GM19239 (cell line): ENCODE measurements at regions not wholly inside any gene's neighbourhood (a gene's known extent, or its start where the extent isn't known, plus 50 kb on each side); places are given as distances from the start of the nearest gene placed in this dataset.
A peak's percentile ranks its signal among the peaks of the same experiment; 100 is the strongest.

Experiments used
- DNase-seq: peaks from one replicate; pipeline ENCODE4 v3.0.0; 2011; ENCODE audit warnings: low spot score; ENCODE audit not compliant: insufficient read length
- FAIRE-seq: peaks from 2 replicates; lab custom pipeline; 2011; peaks lifted over from hg19 to GRCh38; lab: Jason Lieb, UNC

DNA sequence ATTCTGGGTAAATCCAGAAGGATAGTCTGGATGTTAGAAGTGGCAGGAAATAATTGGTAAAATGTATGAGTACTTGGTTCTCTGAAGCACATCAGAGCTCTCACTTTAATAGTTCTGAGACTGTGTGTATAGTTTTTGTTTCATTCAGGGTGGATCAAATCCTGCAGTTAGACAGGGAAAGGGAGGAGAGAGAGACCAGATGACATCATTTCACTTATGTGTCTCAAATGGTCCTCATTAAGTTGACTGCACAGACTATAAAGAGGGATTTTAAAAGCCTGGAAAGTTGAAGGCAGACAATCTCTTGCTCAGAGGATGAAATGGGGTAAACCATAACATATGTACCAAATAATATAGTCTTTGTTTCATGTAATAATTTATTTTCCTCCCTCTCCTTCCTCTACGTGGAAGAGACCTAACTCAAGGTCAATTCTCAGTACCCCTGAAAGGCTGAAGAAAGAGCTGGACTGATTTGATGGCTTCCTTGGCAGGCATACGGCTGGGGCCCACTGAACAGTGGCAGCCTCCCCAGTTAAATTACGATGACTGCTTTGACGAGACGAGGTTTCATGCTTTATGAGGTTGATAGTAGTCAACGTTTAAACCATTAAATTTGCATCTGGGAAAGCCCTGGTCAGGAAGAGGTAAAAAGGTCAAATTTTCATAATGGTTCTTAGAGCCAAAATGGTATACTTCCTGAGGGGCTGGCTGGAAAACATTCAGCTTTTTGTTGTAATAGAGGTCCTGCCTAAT lies 395.1 kb upstream of the RPS23 start:
- no peak for FAIRE-seq
- no peak for DNase-seq

DNA sequence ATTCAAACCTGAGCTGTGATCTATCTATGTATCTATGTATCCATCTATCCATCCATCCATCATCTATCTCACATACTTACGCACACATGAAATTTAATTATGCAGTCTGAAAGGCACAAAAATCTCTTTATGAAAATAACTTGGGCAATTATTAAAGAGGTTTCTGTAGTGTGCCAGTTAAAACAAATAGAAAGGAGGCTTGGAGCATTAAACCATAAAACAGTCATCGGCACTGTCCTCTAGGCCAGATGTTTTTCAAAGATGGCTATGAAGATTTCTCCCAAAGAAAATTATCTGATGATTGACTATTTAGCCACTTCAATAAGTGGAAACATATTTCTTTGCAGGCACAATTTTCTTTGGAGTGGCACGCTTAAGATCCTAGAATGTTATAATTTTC lies 392.5 kb upstream of the RPS23 start:
- FAIRE-seq: no peak
- DNase-seq: no peak

DNA sequence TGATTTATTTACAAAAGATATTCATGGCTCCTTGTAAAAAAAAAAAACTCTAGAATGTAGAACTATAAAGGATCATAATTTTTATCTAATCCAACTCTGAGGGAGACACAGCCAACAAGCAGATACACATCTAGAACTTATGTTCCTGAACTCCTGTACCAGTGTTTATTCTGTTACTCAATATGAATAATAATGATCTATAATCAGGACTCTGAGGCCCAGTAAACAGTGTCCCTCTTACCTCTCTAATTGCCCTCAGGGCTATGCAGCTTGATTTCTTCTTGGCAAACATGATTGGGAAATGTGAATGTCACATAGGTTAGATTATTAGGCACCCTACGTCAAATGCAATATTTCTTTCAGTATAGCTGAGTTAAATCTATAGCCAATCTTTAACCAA lies 391.6 kb upstream of the RPS23 start:
- FAIRE-seq: no peak
- no peak for DNase-seq

DNA sequence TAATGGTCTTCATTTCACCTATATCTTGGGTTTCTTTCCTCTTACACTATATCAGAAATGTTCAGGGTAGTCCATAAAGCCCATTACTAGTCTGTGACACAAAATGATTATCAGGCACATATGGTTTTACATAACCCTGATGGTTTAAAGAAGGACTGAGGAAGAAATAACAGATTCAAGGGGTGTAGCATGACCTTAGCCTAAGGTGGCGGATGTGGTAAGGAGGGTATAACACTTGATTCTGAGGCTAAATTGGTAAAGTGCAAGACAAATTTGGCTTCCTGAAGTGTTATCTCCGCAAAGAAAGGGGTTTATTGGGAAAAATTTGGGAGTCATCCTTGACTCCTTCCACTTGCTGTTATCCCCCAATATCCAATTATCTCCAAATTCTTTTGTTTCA lies 388.2 kb upstream of the RPS23 start:
- FAIRE-seq (no peak), DNase-seq (no peak)

DNA sequence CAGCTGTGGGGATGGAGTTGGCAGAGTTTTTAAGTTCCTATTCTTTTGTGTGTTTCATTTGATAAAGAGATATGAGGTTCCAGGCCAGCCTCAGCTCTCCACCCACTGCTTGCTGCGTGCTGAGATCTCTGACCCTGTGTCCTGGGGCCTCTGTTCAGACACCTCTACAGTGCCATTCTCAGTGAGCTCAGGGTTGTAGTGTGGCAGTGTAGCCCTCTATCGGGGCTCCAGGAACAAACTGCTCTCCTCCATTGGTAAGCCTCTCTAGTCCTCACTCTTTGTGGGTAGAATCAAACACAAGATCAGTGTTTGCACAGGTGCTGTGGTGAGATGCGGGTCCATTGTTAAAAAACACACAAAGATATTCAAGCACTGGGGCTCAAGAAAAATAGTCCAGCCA lies 386.6 kb upstream of the RPS23 start:
- no peak for FAIRE-seq
- DNase-seq: no peak

DNA sequence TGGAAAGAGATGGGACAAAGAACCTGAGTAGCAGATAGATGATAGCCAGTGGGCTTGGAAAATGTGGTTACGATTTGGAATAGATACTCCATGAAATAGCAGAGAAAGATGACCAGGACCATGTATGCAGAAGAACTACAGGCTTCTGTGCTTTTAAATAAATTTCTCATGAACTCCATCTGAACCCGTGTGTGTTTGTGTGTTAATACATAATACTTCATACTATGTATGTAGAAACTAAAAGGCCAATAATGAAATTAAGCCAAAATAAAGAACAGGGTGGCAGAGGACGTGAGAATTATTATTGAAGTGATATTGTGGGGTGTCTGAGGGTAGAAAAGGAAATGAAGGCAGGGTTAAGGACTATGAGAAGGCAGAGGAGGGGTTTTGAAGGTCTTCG lies 385.1 kb upstream of the RPS23 start:
- FAIRE-seq (no peak), DNase-seq (no peak)

DNA sequence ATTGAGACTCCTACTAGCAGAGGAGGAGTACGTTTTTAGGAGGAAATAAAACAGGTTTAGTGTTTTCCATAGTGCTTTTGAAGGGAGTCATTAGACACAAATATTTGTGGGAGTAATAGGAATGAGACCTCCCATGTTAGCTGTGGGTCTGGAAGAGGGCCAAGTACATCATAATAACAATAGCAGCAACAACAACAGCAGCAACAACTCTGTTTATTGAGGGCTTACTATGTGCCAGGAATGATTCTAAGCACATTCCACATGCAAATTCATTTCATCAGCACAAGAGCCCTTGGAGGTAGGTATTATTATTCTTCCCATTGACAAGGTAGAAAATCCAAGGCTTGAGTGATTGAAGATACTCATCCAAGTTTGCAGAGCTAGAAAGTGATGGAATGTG lies 384.2 kb upstream of the RPS23 start:
- no peak for FAIRE-seq
- no peak for DNase-seq

DNA sequence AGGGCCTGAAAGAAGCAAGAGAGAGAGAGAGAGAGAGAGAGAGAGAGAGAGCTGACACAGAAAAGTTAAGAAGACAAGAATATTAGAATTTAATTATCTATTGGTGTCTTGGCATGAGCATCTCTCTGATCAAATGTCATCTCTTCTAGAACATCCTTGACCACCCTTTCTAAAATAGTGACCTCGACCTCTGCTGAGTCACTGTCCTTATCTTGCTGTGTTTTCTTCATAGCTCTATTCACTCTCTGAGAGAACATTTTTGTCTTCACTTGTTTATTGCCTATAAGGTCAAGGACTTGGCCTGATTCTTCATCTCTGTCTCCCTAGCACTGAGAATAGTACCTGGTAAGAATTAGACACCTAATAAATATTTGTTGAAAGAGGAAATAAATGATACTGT lies 383.8 kb upstream of the RPS23 start:
- FAIRE-seq (no peak), DNase-seq (no peak)

DNA sequence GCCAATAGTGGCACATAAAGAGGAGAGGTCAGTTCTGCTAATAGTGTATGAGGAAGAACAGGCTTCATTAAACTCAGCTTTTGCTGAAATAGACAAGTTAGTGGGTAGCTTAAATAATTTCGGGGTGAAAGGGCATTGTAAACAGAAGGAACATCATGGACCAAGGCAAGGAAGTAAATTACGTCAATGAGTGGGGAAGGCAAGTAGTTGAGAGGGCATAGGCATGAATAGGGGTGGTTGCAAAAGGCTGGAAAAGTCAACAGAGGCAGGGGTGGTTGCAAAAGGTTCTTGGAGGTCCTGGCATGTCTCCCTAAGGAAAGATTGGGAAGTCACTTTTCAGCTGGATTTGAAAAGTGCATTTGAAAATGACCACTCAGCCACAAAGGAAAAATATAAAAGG lies 383.3 kb upstream of the RPS23 start:
- FAIRE-seq (no peak), DNase-seq (no peak)

DNA sequence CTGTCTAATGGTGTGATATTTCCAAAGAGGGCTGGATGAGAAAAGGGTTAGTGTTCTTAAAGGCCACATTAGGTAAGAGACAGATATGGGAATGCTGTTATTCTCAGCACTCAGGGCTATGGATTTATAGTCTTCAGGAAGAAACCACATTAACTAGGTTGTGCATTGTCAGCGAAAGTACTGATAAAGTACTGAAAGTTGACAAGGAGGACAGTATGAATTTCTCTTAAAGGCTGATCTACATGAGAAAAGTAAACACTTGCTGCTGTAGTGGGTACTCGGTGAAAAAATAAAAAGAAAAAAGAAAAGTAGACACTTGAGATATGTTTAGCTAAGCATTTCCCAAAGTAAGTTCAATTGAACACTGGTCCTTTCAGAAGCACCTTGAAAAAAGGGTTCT lies 381.0 kb upstream of the RPS23 start:
- DNase-seq (no peak), FAIRE-seq (no peak)

DNA sequence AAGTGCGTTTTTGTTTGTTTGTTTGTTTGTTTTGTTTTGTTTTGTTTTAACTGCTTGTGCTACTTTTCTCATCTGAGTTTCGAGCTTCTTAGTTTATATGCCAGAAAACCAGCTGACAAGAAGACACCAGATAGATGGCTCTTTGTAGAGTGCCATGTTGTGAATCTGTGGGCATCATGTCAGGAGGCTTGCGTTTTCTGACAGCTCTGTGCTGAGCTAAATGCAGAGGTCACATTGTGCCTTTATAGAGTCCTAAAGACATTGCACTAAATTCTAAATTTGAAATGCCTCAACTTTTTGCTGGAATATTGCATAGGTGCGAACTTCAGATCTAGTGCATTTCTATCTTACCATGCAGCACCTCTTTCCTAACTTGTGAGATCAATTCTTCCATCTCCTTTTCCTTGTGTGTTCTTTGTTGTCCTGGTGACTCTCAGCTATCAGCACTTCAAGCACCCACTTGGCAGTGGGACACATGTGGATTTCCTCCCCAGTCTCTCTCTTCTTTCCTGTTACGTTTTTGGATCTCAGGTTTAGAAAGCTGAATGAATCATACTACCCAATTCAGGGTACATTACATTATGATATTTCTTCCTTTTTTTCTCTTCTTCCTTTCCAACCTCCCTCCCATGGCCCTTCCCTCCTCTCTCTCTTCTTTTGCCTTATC lies 379.0 kb upstream of the RPS23 start:
- no peak for DNase-seq
- no peak for FAIRE-seq

DNA sequence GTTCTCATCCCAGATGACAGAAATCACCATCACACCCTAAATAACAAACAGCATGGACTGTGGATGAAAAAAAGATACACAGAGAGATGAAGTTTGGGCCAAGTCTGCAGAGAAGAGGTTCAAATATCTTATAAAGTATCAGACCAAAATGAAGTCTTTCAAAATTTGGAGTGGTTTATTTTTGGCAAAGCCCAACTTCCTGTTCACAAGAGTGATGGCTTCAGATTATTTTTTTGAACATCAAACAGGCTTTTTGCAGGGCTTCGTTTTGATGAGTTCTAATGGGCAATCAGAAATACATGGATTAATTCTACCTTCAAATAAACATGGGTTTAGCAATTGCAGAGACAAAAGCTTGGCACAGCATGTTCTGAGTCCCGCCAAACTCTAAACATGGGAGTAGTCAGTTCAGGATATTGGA lies 378.2 kb upstream of the RPS23 start:
- FAIRE-seq: no peak

DNA sequence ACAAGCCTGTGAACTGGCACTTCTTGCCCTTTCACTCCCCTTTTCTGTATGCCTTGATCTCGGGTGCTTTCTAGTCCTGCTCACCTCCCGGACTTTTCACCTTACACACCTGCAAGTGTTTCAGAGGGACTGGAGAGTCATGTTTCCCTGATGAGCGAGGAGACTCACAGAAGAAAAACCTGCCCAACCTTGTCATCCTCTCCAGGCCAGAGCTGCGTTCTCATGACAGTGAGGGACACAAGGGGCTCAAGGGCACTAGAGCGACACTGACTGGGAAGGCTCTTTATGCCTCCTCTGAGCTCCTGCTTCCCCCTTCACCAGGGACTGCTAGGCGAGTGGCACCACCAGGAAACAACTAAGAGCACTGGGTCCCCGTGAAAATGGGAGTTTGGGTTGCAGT lies 376.9 kb upstream of the RPS23 start:
- no peak for FAIRE-seq
- DNase-seq: no peak

More for the DNA sequence above, 378.2 kb upstream of the RPS23 start:
- DNase-seq: no peak

DNA sequence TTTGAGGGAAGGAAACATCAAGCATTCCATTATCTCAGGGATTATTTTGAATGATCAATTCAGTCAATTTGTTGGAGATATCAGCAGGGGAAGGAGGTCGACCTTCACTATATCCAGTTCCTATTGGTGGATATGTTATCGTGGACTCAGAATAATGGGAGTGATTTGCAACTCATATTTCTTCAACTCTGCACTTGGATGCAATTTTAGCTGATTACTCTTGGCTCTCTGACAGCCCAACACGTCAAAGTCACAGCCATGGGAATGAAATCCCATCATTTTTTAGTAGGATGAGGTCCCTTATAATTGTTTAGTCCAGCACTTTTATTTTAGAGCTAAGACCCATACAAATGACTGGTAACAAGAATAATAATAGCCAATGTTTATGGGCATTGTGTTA lies 371.8 kb upstream of the RPS23 start:
- DNase-seq: no peak
- no peak for FAIRE-seq

DNA sequence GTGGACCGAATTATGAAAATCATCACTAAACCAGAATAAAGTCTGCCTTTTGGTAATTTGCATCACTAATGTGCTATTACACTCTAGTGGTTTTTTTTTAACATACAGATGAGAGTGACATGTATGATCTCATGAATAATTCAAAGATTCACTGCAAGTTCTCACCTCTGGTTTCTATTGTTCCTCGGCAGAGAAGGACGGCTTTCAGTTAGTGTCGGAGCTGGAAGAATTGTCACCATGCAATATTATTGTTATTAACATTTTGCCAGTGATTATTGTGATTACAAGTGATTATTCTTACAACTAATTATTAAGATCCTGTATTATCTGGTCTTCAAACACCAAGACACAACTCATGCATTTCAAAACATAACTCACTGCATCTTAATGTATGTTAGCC lies 366.6 kb upstream of the RPS23 start:
- DNase-seq (no peak), FAIRE-seq (no peak)

DNA sequence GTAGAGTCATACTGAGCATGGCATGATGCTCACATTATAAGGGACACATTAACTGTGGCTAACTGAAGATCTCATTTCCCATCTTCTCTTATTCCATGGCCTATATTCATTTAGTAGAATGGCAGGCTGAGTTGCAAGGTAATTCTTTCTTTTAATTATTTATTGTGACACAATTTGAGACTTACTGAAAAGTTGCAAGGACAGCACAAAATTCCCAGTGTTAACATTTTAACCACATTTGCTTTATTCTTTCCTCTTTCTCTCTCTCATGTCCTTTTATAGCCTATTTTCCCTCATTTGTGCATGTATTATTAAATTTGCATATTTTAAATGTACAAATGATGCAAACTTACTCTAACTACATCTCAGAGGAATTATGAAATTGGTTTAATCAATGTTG lies 366.1 kb upstream of the RPS23 start:
- FAIRE-seq: no peak
- DNase-seq: no peak

DNA sequence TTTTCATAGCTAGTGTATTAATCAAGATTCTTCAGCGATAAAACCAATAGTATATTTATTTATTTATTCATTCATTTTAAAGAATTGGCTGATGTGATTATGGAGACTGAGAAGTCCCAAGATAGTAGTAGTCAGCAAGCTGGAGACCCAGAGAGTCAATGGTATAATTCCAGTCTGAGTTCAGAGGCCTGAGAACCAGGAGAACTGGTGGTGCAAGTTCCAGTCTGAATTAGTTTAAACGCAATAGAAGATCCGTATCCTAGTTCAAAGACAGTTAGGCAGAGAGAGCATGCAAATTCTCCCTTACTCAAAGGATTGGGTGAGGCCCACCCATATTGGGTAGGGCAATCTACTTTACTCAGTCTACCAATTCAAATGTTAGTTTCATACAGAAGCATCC lies 364.2 kb upstream of the RPS23 start:
- DNase-seq (no peak), FAIRE-seq (no peak)

DNA sequence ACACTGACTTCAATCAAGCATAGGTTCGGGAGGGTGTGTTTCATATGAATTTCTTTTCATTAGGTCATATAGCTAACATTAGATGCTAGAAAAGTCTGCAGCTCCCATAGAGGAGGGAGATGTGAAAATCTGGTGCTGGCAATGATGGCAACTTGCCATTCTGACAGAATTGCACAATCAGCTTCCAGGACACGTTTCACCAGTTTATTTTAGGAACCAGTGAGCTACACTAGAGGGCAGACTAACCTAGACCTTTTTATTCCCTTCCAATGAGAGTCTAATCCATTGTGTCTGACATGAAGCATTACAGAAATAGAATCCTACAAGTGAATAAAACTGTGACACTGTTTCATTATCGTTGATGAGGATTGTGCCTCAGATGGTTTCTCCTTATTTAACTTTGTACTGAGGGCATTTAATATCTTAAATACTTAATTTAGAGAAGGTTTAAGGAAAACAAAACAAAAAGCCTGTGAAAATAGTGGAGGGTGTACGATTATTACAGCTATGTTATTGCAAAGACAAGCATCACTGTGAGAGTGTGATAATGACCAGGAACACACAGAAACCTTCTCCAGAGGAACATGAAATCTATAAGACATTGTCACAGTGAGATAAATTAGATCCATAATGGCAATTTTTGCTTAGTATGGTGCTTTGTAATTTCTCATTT lies 363.3 kb upstream of the RPS23 start:
- FAIRE-seq (peak; percentile 57), DNase-seq (peak; percentile 16)

DNA sequence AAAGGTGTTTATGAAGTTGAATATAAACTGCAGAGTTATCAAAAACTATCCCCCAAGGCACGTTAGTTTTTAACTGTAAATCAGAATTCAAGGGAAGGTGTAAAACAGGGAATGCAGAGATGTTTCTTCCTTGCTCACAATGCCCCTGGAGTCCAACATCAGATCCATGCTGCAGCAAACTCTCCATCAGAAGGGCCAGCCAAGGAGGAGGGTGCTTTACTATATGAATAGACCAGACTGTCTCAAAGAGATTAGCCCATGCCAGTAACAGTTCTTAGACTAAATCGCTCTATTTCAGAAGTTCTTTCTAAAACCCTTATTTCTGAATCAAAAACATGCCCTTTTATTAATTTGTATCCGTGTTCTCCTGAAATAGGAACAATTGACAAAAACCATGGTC lies 362.8 kb upstream of the RPS23 start:
- FAIRE-seq: no peak
- DNase-seq: no peak

DNA sequence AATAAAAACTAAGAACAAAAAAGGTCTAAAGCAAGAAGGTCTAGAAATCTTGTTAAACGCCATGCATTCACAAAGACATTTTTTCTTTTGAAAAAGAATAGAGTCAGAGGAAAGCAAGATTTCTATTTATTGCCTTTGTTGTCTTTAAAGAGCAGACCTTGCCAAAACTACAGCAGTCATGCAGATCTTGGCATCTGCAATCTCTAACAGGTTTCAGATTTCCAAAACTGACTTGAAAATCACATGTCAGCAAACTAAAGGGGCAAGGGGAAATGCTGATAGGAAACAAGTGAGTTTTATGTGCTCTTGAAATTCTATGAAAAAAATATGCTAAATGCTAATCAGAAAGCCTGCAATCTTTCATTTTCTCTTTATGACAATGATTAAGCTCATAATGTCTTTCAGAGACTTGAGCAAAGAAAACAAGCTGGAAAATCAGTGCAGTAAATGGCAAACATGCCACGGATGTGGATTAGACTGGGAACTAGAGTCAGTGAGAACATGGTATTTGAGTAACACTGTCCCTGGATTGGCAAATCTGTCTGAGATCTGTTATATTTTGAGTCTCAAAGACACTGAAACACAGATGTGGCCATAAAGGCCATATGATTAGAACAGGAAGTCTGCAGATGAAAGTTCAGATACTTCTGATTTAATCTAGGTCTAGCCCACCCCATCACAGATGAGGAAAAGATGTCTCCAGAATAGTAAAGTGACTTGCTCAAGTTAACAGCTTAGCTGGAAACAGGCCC lies 361.4 kb upstream of the RPS23 start:
- no peak for FAIRE-seq
- DNase-seq: no peak

DNA sequence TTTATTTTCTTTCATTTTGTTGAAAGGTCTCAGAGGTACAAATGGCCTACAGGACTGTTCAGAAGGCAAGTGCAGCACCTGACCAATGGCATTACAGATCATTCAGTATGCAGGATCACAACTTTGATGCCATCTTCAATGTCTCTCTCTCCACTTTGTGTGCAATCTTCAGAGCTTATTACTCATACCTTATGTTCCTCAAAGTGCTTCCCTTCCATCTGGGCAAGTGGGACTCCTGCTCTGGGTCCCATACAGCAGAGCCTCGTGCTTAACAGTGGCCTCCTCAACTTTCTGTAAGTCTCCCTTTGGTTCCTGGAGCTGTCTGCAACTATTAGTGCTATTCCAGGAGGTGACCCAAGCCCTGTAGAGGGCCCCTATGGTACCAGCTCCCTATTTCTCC lies 358.4 kb upstream of the RPS23 start:
- DNase-seq (no peak), FAIRE-seq (no peak)
